Astrocyte of the cerebellum (primary cell): ENCODE measurements at regions not wholly inside any gene's neighbourhood (a gene's known extent, or its start where the extent isn't known, plus 50 kb on each side); places are given as distances from the start of the nearest gene placed in this dataset.

Source experiments
- DNase-seq: peaks from one replicate; pipeline ENCODE4 v3.0.0-alpha.2; 2011; ENCODE audit warnings: low read depth
- H3K4me3 ChIP-seq: 2 replicates; pipeline ENCODE4 v1.5.1; 2011; ENCODE audit warnings: mild to moderate bottlenecking, low read depth, low read length, moderate library complexity
- in situ Hi-C: cut with HindIII; loops from 2 replicates; pipeline ENCODE4 v1.10.0; 2017; ENCODE audit warnings: low sequenced_read_pairs
- TF ChIP-seq, protein P1 (sequence below): IDR thresholded peaks from 2 replicates; pipeline ENCODE4 v1.5.1; 2012; ENCODE audit warnings: low read length, low read depth, moderate library complexity, mild to moderate bottlenecking; ENCODE audit errors: missing control alignments

DNA sequence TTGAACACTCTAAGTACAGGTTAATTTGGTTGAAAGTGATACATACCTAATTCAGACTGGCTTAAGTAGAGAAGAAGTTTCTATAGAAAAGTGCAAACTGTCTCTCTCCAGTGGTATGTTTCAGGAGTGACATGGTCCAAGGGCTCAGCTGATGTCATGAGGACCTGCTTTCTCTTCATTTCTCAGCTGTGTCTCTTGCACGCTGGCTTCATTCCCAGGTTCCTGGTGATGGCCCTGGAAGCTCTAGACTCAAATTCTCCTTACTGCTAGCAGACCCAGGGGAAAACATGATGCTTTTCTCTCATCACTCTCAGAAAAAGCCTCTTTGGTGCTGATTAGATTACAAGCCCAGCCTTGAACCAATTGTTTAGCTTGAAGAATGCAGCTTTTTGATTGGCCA is 211.9 kb upstream of the CLINT1 start:
- in situ Hi-C loops = no loop called here
- TF ChIP-seq, protein P1, sequence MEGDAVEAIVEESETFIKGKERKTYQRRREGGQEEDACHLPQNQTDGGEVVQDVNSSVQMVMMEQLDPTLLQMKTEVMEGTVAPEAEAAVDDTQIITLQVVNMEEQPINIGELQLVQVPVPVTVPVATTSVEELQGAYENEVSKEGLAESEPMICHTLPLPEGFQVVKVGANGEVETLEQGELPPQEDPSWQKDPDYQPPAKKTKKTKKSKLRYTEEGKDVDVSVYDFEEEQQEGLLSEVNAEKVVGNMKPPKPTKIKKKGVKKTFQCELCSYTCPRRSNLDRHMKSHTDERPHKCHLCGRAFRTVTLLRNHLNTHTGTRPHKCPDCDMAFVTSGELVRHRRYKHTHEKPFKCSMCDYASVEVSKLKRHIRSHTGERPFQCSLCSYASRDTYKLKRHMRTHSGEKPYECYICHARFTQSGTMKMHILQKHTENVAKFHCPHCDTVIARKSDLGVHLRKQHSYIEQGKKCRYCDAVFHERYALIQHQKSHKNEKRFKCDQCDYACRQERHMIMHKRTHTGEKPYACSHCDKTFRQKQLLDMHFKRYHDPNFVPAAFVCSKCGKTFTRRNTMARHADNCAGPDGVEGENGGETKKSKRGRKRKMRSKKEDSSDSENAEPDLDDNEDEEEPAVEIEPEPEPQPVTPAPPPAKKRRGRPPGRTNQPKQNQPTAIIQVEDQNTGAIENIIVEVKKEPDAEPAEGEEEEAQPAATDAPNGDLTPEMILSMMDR = no peak
- DNase-seq = no peak
- no peak overlapping the region for H3K4me3 ChIP-seq

DNA sequence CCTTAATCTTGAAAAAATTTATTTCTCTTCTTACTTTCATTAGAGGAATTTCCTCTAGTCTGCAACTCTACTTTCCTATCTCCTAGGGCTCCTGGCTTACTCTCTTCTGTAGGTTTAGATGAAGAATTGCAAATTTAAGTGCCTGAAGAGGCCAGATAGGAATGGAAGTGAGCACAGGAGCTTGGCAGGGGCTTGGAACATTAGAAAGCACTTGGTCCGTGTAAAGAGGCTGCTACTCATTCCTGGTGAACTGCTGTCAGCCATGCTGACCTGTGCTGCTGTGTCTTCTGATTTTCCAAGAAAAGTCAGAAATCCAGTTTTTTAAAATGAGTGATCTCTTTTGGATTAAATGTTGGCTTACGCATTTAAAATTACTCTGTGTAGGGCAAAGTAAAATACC is 210.9 kb upstream of the CLINT1 start:
- no peak overlapping the region for H3K4me3 ChIP-seq
- TF ChIP-seq, protein P1 = no peak
- in situ Hi-C loops = no loop called here
- DNase-seq = no peak

DNA sequence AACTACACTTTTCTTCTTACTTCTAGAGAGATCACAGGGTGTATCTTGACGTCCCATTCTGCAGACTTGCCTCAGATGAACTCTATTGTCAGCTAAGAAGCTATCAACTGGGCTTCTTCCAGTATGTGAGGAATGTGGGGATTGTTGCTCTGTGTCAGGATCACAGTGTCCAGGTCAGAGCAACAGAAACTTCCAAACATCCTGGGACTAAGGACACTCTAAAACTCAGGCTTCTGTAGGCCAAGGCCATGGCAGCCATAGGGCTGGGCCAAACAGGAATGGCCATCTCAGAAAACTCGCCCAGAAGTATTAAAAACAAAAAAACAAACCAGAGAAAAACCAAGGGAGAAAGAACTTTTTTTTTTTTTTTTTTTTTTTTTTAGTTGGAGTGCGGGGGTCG is 210.0 kb upstream of the CLINT1 start:
- in situ Hi-C loops = no loop called here
- TF ChIP-seq, protein P1 = no peak
- no peak overlapping the region for H3K4me3 ChIP-seq
- no peak for DNase-seq

DNA sequence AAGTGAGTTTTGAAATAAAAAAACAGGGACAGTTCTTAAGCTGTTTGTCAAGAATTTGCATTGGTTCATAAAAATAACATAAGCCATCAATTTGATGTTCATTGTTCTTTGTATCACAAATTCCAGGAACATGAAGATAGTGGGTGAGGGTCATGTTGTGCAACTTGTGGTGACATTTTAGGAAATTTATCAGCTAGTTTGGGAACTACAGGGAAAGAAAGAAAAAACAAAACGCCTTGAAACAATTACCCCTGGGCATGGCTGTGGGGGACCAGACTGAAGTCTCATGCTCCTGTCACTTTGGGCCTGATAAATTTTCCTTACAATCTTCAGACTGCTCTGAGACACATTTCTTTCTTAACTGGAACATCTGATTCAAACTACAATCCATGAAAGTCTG is 207.1 kb upstream of the CLINT1 start:
- no peak for DNase-seq
- TF ChIP-seq, protein P1 = no peak
- in situ Hi-C loops = no loop called here
- no peak overlapping the region for H3K4me3 ChIP-seq

DNA sequence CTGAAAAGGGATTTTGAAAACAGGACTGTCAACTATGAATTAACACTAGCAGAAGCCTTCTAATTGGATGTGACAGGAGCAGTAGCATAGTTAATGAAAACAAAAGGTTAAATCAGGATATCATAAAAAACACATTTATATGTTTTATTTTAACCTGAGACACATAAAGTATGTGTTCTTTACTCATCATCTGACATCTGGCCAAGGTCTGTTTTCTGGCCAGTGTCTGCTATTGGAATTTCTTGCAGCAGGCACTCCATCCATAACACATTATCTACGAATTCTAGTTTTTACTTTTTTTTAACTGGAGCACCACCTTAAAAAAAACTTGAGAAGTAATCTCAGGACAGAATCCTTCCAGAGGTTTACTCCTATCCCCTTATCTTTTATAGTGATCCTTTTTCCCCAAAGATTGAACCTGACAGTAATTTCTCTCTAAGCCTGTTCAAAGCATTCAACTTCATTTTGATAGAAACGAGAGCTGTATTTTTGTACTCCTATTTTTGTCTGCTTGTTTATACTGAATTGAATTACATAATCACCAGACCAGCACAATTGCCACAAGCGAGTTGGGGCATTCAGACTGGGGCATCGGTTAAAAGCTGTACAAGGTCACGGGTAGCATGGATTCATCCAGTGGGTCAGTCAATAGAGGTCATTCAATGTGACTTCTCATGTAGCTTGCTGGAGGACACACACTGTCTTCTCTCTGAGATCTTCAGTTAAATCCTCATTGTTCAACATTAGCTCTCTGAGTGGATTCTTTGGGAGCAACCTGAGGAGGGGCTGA is 205.6 kb upstream of the CLINT1 start:
- no peak overlapping the region for H3K4me3 ChIP-seq
- TF ChIP-seq, protein P1 = no peak
- DNase-seq = no peak
- in situ Hi-C loops = no loop called here

DNA sequence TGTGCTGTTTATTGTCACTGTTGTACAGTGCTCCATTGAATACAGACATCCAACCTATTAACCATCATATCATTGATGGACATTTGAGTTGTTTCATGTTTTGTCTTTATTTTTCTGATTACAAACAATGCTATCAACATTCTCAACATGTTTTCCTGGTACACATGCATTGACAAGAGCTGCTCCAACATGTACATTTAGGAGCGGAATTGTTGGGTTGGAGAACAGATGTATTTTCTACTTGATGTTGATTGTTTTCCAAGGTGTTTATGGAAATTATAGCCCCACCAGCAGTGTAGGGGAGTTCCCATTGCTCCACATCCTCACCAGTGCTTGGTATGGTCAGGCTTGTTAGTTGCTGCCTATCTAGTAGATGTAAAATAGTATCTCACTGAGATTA is 204.1 kb upstream of the CLINT1 start:
- no peak overlapping the region for H3K4me3 ChIP-seq
- TF ChIP-seq, protein P1 = no peak
- no peak for DNase-seq
- in situ Hi-C loops = no loop called here

DNA sequence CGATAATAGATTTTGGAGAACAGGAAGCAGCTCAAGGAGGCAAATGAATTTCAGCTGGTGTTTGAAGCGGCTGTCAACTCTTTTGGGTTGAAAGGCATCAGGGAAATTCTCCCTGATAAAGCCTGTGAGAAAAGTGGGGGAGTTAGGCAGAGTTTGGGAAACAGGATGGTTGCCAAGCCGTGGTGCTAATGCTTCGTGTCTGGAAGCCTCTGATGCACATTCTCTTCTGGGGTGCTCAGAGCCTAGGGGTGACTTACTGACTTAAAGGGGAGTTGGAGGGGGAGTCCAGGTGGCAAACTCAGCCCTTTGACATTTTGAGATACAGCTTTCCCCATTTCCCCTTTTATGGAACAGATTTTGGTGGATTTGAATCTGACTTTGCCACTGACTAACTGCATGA is 202.5 kb upstream of the CLINT1 start:
- TF ChIP-seq, protein P1 = no peak
- DNase-seq = no peak
- no peak overlapping the region for H3K4me3 ChIP-seq
- in situ Hi-C loops = no loop called here
